K562 (cell line): ENCODE measurements at regions not wholly inside any gene's neighbourhood (a gene's known extent, or its start where the extent isn't known, plus 50 kb on each side); places are given as distances from the start of the nearest gene placed in this dataset.

Experiments used
- ATAC-seq: fragments of 200-7000 bp; cut with Tn5 transposase; 3 replicates; pipeline ENCODE4 v1.9.1; 2020; ENCODE audit warnings: moderate library complexity
- BruUV-seq: library from RNA; stranded (reverse); fragments of 400-500 nt; replicated peaks from 2 replicates; lab custom pipeline; 2021; lab: Mats Ljungman, UMichigan
- CTCF ChIA-PET: fragments of 300-600 bp; formaldehyde crosslinking; extraction: SDS; loops from one replicate; lab custom pipeline; 2021; ENCODE audit warnings: low intra/inter-chr PET ratio; lab: Yijun Ruan, JAX
- POLR2A ChIA-PET: fragments of 300-600, 350-650 bp; sonication (Branson Sonifier 250); formaldehyde crosslinking; extraction: SDS; loops from one replicate; lab custom pipeline; 2021; ENCODE audit warnings: antibody characterized with exemption, inconsistent platforms; lab: Yijun Ruan, JAX
- DNase-seq, 4 experiments: peaks; one replicate each; pipeline versions ENCODE4 v3.0.0 to v3.0.0-alpha.2; 2011 to 2018; ENCODE audit warnings: low spot score in 3 of 4, mixed read lengths in 3 of 4; ENCODE audit errors: extremely low read depth in 1 of 4
- FAIRE-seq: peaks from 2 replicates; lab custom pipeline; 2011; peaks lifted over from hg19 to GRCh38; lab: Jason Lieb, UNC
- H2AFZ ChIP-seq: 2 replicates; pipeline ENCODE4 v1.6.0; 2011; ENCODE audit warnings: low read depth, low read length, control low read depth, inconsistent platforms
- H3K27ac ChIP-seq: fragments of 200-600 bp; 3 replicates; pipeline ENCODE4 v1.8.0; 2011; ENCODE audit warnings: low read depth, mild to moderate bottlenecking, control low read depth, inconsistent platforms, low read length, moderate library complexity, mixed read lengths; ENCODE audit errors: extremely low read depth
- H3K27me3 ChIP-seq, 2 experiments: fragments of 300-600 bp in 1 of 2; 2 replicates in 1 of 2; 3 replicates in 1 of 2; pipeline versions ENCODE4 v1.6.0 to v1.8.0; 2011; ENCODE audit warnings: inconsistent platforms in 2 of 2, low read length in 2 of 2, mild to moderate bottlenecking in 1 of 2, mixed read lengths in 1 of 2, moderate library complexity in 1 of 2; ENCODE audit not compliant: control insufficient read depth in 2 of 2, insufficient read depth in 2 of 2
- H3K36me3 ChIP-seq: fragments of 300-600 bp; 3 replicates; pipeline ENCODE4 v1.8.0; 2011; ENCODE audit warnings: mild to moderate bottlenecking, low read length, inconsistent platforms; ENCODE audit not compliant: control insufficient read depth, insufficient read depth
- H3K4me1 ChIP-seq, 2 experiments: fragments of 200-600 bp in 1 of 2; replicated peaks in 1 of 2; 2 replicates in 1 of 2; 3 replicates in 1 of 2; pipeline versions ENCODE4 v1.5.1 to v1.8.0; 2011; ENCODE audit warnings: inconsistent platforms in 2 of 2, low read length in 2 of 2, mild to moderate bottlenecking in 1 of 2, mixed read lengths in 1 of 2, moderate library complexity in 1 of 2; ENCODE audit not compliant: control insufficient read depth in 2 of 2, insufficient read depth in 2 of 2
- H3K4me2 ChIP-seq: 2 replicates; pipeline ENCODE4 v1.6.1; 2011; ENCODE audit warnings: low read length, control low read depth, inconsistent platforms, mixed read lengths; ENCODE audit not compliant: insufficient read depth
- H3K4me3 ChIP-seq: fragments of 200-600 bp; sonication (generic), shearing (Covaris generic); 2 replicates; pipeline ENCODE4 v1.5.1; 2016; ENCODE audit warnings: control low read depth, inconsistent platforms
- H3K79me2 ChIP-seq: fragments of 200-600 bp; 3 replicates; pipeline ENCODE4 v1.8.0; 2011; ENCODE audit warnings: low read length, inconsistent platforms; ENCODE audit not compliant: control insufficient read depth, insufficient read depth
- H3K9ac ChIP-seq, 2 experiments: 2 replicates each; pipeline versions ENCODE4 v1.6.0 to v1.6.1; 2011; ENCODE audit warnings: low read depth in 2 of 2, low read length in 2 of 2, control low read depth in 1 of 2, inconsistent platforms in 1 of 2, mild to moderate bottlenecking in 1 of 2, mixed read lengths in 1 of 2; ENCODE audit not compliant: insufficient read depth in 1 of 2
- H3K9me1 ChIP-seq: one replicate; pipeline ENCODE4 v1.6.0; 2011; ENCODE audit warnings: inconsistent platforms, mild to moderate bottlenecking, low read length, moderate library complexity; ENCODE audit not compliant: control insufficient read depth, insufficient read depth
- H3K9me3 ChIP-seq: replicated peaks from 2 replicates; pipeline ENCODE4 v1.5.1; 2011; ENCODE audit warnings: low read depth, low read length, inconsistent platforms; ENCODE audit not compliant: control insufficient read depth, insufficient read depth
- H4K20me1 ChIP-seq: replicated peaks from 2 replicates; pipeline ENCODE4 v1.6.1; 2011; ENCODE audit warnings: low read length, inconsistent platforms, mixed read lengths; ENCODE audit not compliant: control insufficient read depth, insufficient read depth
- CREB1 ChIP-seq, 2 experiments: sonication (generic) in 1 of 2; formaldehyde crosslinking in 1 of 2; IDR thresholded peaks; 2 replicates each; pipeline versions ENCODE4 v1.6.1 to v1.8.0; 2012 to 2022; ENCODE audit warnings: inconsistent platforms in 1 of 2, mild to moderate bottlenecking in 1 of 2, missing genetic modification reagents in 1 of 2, moderate library complexity in 1 of 2
- DDX20 ChIP-seq: fragments of 450-650 bp; IDR thresholded peaks from 2 replicates; pipeline ENCODE4 v1.6.1; 2016; ENCODE audit warnings: missing genetic modification characterization, low read depth, mild to moderate bottlenecking, missing compliant biosample characterization, moderate library complexity
- GATA2 ChIP-seq: sonication (generic); formaldehyde crosslinking; IDR thresholded peaks from 2 replicates; pipeline ENCODE4 v1.4.0; 2020; ENCODE audit warnings: mild to moderate bottlenecking, missing genetic modification reagents
- NR3C1 ChIP-seq: sonication (generic); formaldehyde crosslinking; IDR thresholded peaks from 2 replicates; pipeline ENCODE4 v1.8.1; 2022; ENCODE audit warnings: missing genetic modification reagents
- SPI1 ChIP-seq: IDR thresholded peaks from 2 replicates; pipeline ENCODE4 v1.6.1; 2011; ENCODE audit warnings: low read depth, low read length, control low read depth, borderline replicate concordance
- ZNF197 ChIP-seq: fragments of 200-800 bp; sonication (Bioruptor generic); IDR thresholded peaks from 2 replicates; pipeline ENCODE4 v1.6.1; 2016; ENCODE audit warnings: low read depth, missing genetic modification characterization, missing compliant biosample characterization
- ZNF384 ChIP-seq: IDR thresholded peaks from 2 replicates; pipeline ENCODE4 v1.6.1; 2012; ENCODE audit warnings: low read depth, low read length, improper control_type of control experiment
- WGBS: fragments of 100-300 bp; shearing (Covaris generic); methylation state at CpG from one replicate; pipeline ENCODE4 v1.1.6; 2016; ENCODE audit warnings: low coverage, mixed read lengths; ENCODE audit not compliant: insufficient coverage; ENCODE audit errors: missing lambda C conversion rate; 5-methylcytosine and 5-hydroxymethylcytosine counted together
- in situ Hi-C: fragments of 300-500 bp; cut with MboI; formaldehyde crosslinking; loops from 4 replicates; pipeline ENCODE4 v1.15.0; 2018; ENCODE audit warnings: inconsistent platforms, mixed read lengths
- intact Hi-C: fragments of 100-400 bp; cut with micrococcal nuclease; formaldehyde crosslinking; loops from 2 replicates; pipeline ENCODE4 v1.14.2; 2022
- TF ChIP-seq, protein P1 (sequence below): fragments of 250-450 bp; sonication (Bioruptor Pico); IDR thresholded peaks from 2 replicates; pipeline ENCODE4 v1.8.0; 2021; ENCODE audit warnings: moderate library complexity, mild to moderate bottlenecking, inconsistent platforms

- TF ChIP-seq, protein P1, sequence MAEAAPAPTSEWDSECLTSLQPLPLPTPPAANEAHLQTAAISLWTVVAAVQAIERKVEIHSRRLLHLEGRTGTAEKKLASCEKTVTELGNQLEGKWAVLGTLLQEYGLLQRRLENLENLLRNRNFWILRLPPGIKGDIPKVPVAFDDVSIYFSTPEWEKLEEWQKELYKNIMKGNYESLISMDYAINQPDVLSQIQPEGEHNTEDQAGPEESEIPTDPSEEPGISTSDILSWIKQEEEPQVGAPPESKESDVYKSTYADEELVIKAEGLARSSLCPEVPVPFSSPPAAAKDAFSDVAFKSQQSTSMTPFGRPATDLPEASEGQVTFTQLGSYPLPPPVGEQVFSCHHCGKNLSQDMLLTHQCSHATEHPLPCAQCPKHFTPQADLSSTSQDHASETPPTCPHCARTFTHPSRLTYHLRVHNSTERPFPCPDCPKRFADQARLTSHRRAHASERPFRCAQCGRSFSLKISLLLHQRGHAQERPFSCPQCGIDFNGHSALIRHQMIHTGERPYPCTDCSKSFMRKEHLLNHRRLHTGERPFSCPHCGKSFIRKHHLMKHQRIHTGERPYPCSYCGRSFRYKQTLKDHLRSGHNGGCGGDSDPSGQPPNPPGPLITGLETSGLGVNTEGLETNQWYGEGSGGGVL: no peak
- TF ChIP-seq NR3C1 (no peak), GATA2 (CRISPR knock-in tag) (no peak), ZNF197 (no peak), DDX20 (no peak)
These were observed 52.5 kb upstream of the GRB10 start (continued) for GRCh38 chr7:50835156-50835555.

DNA sequence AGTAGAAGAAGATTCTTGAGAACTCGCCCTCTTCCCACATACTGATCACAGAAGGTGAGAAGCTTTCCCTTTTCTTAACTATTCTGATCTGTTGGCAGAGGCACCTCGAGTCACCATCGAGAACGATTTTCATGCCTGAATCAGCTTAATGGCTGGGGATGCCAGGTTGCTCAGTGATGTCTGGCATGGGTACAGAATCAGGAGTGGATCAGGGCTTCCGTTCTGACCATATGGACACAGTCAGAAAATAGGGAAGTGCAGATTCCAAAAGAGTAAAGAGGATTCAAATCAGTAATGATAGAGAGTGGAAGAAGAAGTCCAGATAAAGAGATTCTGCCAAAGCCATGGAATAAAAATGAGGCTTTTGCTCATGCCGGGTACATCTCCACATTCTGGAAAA is 52.0 kb upstream of the GRB10 start:
- BruUV-seq: no TSS peak
- in situ Hi-C loops: no loop called here
- peaks cover 3% of the 10 kb centered on the region; the same call in 1 of the 2 replicates for H4K20me1 ChIP-seq

More for the DNA sequence above, 52.0 kb upstream of the GRB10 start:
- Histone ChIP-seq H3K27me3 (peaks cover 50 to 70% of the 10 kb centered on the region in 2 experiments), H3K4me3 (no peak overlapping the region), H3K36me3 (no peaks in the 10 kb centered on the region), H3K79me2 (no peaks in the 10 kb centered on the region), H3K9ac (no peak overlapping the region), H3K9me3 (no peaks in the 10 kb centered on the region), H3K4me1 (no peaks in the 10 kb centered on the region), H2AFZ (no peak overlapping the region), H3K9me1 (no peaks in the 10 kb centered on the region), H3K27ac (no peak overlapping the region), H3K4me2 (no peak overlapping the region)
- POLR2A ChIA-PET: interaction anchor here (1.1 kb wide), 1 partner anchor 13 kb away, joined by 5 read pairs; no protein-coding TSS in a partner anchor
- CTCF ChIA-PET: no interaction called here
- DNase-seq (no peak), ATAC-seq (no peak), FAIRE-seq (no peak)
- 2% methylated on average over 6 of the region's 6 CpGs for WGBS
- intact Hi-C loops: no loop called here
- TF ChIP-seq SPI1: peak; percentile 58; the same call in 1 of the 2 replicates
- no peak for TF ChIP-seq ZNF384
- no peak for TF ChIP-seq CREB1 (IDR thresholded peaks at IDR 0.05)
- no peak for TF ChIP-seq CREB1 (CRISPR knock-in tag; IDR thresholded peaks at IDR 0.05)
